H1 (cell line): ENCODE measurements at regions not wholly inside any gene's neighbourhood (a gene's known extent, or its start where the extent isn't known, plus 50 kb on each side); places are given as distances from the start of the nearest gene placed in this dataset.

ENCODE experiments used
- BRCA1 ChIP-seq: IDR thresholded peaks from 2 replicates; pipeline ENCODE4 v1.6.1; 2012; ENCODE audit warnings: low read depth, low read length, improper control_type of control experiment
- TF ChIP-seq, protein P1 (sequence below), 3 experiments: IDR thresholded peaks; 1 replicate in 2 of 3; 2 replicates in 1 of 3; pipeline versions ENCODE4 v1.5.1 to v1.6.1; 2011; ENCODE audit warnings: low read length in 3 of 3, mild to moderate bottlenecking in 3 of 3, inconsistent platforms in 2 of 3, low read depth in 1 of 3, moderate library complexity in 1 of 3; ENCODE audit not compliant: insufficient read depth in 1 of 3; ENCODE audit errors: control extremely low read depth in 1 of 3

DNA sequence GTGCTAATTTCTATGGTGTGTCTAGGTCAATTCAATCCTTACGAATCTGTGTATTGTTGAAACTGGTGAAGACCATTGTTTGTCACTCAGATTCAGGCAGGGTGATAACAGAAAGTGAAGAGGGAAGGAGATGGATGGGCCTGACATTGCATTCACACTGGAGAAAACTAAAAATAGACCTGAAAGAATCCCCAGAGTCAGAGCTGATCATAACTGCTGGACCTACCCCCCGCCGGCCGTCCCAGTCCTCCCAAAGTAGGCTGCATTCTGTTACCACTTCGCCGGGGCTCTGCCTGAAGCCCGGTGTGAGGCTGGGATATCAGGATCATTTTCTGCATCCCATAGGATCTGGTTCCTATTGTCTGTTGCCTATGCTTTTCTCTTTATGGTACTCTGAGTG is 121.1 kb downstream of the NUF2 start:
- TF ChIP-seq, protein P1, sequence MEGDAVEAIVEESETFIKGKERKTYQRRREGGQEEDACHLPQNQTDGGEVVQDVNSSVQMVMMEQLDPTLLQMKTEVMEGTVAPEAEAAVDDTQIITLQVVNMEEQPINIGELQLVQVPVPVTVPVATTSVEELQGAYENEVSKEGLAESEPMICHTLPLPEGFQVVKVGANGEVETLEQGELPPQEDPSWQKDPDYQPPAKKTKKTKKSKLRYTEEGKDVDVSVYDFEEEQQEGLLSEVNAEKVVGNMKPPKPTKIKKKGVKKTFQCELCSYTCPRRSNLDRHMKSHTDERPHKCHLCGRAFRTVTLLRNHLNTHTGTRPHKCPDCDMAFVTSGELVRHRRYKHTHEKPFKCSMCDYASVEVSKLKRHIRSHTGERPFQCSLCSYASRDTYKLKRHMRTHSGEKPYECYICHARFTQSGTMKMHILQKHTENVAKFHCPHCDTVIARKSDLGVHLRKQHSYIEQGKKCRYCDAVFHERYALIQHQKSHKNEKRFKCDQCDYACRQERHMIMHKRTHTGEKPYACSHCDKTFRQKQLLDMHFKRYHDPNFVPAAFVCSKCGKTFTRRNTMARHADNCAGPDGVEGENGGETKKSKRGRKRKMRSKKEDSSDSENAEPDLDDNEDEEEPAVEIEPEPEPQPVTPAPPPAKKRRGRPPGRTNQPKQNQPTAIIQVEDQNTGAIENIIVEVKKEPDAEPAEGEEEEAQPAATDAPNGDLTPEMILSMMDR (IDR thresholded peaks at IDR 0.05; ENCODE audit: control extremely low read depth in 1 of 3, insufficient read depth in 1 of 3, low read depth in 1 of 3, low read length in 3 of 3), result no peak
- no peak for TF ChIP-seq BRCA1
